Peyer's patch (tissue), 4 donors: ENCODE measurements at regions not wholly inside any gene's neighbourhood (a gene's known extent, or its start where the extent isn't known, plus 50 kb on each side); places are given as distances from the start of the nearest gene placed in this dataset.

Experiments used
- POLR2A ChIP-seq, 2 donors: fragments of 450-650 bp; IDR thresholded peaks; one replicate each; pipeline ENCODE4 v1.5.1; 2017; ENCODE audit warnings: antibody characterized with exemption in 2 of 2, mild to moderate bottlenecking in 2 of 2, moderate library complexity in 2 of 2
- TF ChIP-seq, protein P1 (sequence below), 6 experiments: fragments of 450-650 bp in 4 of 6; fragments of 200-600 bp in 2 of 6; sonication (generic) in 1 of 6; IDR thresholded peaks; one replicate each; pipeline ENCODE4 v1.5.1; 2017 to 2019; ENCODE audit warnings: antibody characterized with exemption in 6 of 6, mild to moderate bottlenecking in 3 of 6, moderate library complexity in 1 of 6

DNA sequence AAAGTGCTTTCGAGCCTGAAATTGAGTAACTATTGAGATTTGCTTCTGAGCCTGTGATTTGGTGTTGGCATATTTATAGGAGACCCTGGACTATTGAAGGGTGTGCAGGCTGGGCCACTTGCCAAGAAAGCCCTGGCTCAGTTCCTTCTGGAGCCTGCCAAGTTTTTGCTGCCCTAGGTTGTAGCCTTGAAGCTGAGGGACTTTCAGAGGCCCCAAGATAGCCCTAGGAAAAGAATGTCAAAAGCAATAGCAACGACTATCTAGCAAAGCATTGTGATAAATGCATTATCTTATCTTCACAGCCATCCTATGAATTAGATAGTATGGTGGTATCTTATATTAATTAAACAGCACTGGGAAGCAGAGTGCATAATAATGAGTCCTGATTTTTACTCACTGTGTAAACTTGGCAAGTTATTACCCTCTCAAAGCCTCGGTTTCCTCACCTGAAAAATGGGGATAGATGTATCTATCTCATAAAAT lies 473.7 kb upstream of the PODXL start:
- TF ChIP-seq, protein P1, sequence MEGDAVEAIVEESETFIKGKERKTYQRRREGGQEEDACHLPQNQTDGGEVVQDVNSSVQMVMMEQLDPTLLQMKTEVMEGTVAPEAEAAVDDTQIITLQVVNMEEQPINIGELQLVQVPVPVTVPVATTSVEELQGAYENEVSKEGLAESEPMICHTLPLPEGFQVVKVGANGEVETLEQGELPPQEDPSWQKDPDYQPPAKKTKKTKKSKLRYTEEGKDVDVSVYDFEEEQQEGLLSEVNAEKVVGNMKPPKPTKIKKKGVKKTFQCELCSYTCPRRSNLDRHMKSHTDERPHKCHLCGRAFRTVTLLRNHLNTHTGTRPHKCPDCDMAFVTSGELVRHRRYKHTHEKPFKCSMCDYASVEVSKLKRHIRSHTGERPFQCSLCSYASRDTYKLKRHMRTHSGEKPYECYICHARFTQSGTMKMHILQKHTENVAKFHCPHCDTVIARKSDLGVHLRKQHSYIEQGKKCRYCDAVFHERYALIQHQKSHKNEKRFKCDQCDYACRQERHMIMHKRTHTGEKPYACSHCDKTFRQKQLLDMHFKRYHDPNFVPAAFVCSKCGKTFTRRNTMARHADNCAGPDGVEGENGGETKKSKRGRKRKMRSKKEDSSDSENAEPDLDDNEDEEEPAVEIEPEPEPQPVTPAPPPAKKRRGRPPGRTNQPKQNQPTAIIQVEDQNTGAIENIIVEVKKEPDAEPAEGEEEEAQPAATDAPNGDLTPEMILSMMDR (IDR thresholded peaks at IDR 0.05) = no peak
- no peak for TF ChIP-seq POLR2A (IDR thresholded peaks at IDR 0.05)
